Karpas-422 (cell line): ENCODE measurements at regions not wholly inside any gene's neighbourhood (a gene's known extent, or its start where the extent isn't known, plus 50 kb on each side); places are given as distances from the start of the nearest gene placed in this dataset.

Experiments
- DNase-seq: peaks from one replicate; pipeline ENCODE4 v3.0.0-alpha.2; 2015
- H2AFZ ChIP-seq: fragments of 200-600 bp; sonication (generic); 2 replicates; pipeline ENCODE4 v1.6.1; 2014; ENCODE audit warnings: antibody characterized with exemption, low read length, mixed read lengths
- H3K27ac ChIP-seq: fragments of 200-600 bp; sonication (generic); 2 replicates; pipeline ENCODE4 v1.5.1; 2014; ENCODE audit warnings: mild to moderate bottlenecking, low read length, moderate library complexity
- H3K27me3 ChIP-seq: fragments of 200-600 bp; sonication (generic); 2 replicates; pipeline ENCODE4 v1.6.1; 2014; ENCODE audit warnings: low read length, mixed read lengths
- H3K36me3 ChIP-seq: fragments of 200-600 bp; sonication (generic); 2 replicates; pipeline ENCODE4 v1.6.1; 2014; ENCODE audit warnings: low read length, mixed read lengths; ENCODE audit not compliant: insufficient read depth
- H3K4me1 ChIP-seq: fragments of 200-600 bp; sonication (generic); 2 replicates; pipeline ENCODE4 v1.6.1; 2014; ENCODE audit warnings: mild to moderate bottlenecking, low read length, mixed read lengths
- H3K4me2 ChIP-seq: fragments of 200-600 bp; sonication (generic); 2 replicates; pipeline ENCODE4 v1.6.1; 2014; ENCODE audit warnings: low read length, low read depth, mild to moderate bottlenecking; ENCODE audit not compliant: poor library complexity, severe bottlenecking
- H3K4me3 ChIP-seq: fragments of 200-600 bp; sonication (generic); 2 replicates; pipeline ENCODE4 v1.5.1; 2014; ENCODE audit warnings: mild to moderate bottlenecking, antibody characterized with exemption, low read length, mixed read lengths
- H3K79me2 ChIP-seq: fragments of 200-600 bp; sonication (generic); 2 replicates; pipeline ENCODE4 v1.6.1; 2014; ENCODE audit warnings: mild to moderate bottlenecking, low read length, mixed read lengths
- H3K9ac ChIP-seq: fragments of 200-600 bp; sonication (generic); 2 replicates; pipeline ENCODE4 v1.6.0; 2014; ENCODE audit warnings: low read length
- H3K9me2 ChIP-seq: fragments of 200-600 bp; sonication (generic), shearing (Covaris generic); replicated peaks from 2 replicates; pipeline ENCODE4 v1.6.0; 2014; ENCODE audit warnings: mild to moderate bottlenecking, low read length, moderate library complexity; ENCODE audit not compliant: insufficient read depth
- H3K9me3 ChIP-seq: fragments of 300-700, 200-600 bp; sonication (generic); 2 replicates; pipeline ENCODE4 v1.6.1; 2014; ENCODE audit warnings: low read length, mixed read lengths
- H4K20me1 ChIP-seq: fragments of 200-600 bp; sonication (generic); 2 replicates; pipeline ENCODE4 v1.6.1; 2014; ENCODE audit warnings: mild to moderate bottlenecking, antibody characterized with exemption, low read length, low read depth; ENCODE audit not compliant: insufficient read depth

DNA sequence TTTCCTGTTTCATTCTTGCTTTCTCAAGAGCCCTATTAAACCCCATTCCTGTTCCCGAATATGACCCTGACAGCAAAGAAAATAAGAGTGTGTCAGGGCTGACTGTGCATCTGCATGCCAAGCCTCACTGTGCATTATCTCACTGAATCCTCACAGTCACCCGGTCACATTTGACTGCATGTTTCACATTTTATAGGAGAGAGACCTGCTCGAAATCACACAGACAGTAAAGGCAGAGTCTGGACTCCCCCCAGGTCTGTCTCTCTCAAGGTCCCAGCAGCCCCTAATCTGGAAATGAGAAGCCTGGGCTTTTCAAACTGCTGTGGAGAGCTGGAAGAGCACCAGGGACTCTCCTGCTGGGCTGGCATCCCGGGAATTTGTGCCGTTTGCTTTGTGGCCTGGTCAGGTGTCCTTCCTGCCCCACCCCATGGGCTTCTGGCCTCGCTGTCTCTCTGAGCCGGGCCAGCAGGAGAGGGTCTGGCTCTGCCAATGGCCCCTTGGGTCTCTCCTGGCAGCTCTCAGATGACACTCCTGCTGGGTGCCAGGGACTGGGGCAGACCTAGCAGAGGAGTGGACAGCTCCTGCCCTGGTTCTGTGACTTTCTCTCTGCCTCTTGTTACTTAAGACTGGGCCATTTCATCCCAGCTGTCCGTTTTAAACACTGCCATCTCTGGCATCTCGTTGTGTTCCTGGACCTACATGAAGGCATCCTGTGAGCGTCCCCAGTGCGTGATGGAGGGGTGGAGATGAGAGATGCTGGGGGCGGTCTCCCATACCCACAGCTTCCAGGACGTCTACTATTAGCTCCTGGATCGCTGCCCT, 173.6 kb downstream of the ARHGAP12 start:
- peaks cover 7% of the 10 kb centered on the region for H3K4me1 ChIP-seq
- no peak overlapping the region for H3K4me3 ChIP-seq
- no peaks in the 10 kb centered on the region for H4K20me1 ChIP-seq
- H3K79me2 ChIP-seq = no peaks in the 10 kb centered on the region
- no peaks in the 10 kb centered on the region for H3K9me2 ChIP-seq
- no peaks in the 10 kb centered on the region for H3K27me3 ChIP-seq
- no peak overlapping the region for H2AFZ ChIP-seq
- H3K9me3 ChIP-seq = no peaks in the 10 kb centered on the region
- no peak for DNase-seq
- no peak overlapping the region for H3K9ac ChIP-seq
- no peaks in the 10 kb centered on the region for H3K36me3 ChIP-seq
- no peak overlapping the region for H3K4me2 ChIP-seq
- H3K27ac ChIP-seq = no peak overlapping the region

- Histone ChIP-seq H3K9me2 (no peaks in the 10 kb centered on the region), H3K79me2 (no peaks in the 10 kb centered on the region), H4K20me1 (no peaks in the 10 kb centered on the region), H3K4me3 (no peak overlapping the region), H3K9ac (no peak overlapping the region), H3K4me1 (no peaks in the 10 kb centered on the region), H3K36me3 (no peaks in the 10 kb centered on the region), H3K27me3 (no peaks in the 10 kb centered on the region), H3K27ac (no peak overlapping the region), H2AFZ (no peak overlapping the region), H3K9me3 (no peaks in the 10 kb centered on the region), H3K4me2 (no peak overlapping the region)
- DNase-seq = no peak
Observed at GRCh38 chr10:31753681-31754080, 174.9 kb downstream of the ARHGAP12 start.

- no peaks in the 10 kb centered on the region for H4K20me1 ChIP-seq
- no peaks in the 10 kb centered on the region for H3K36me3 ChIP-seq
- no peaks in the 10 kb centered on the region for H3K4me1 ChIP-seq
- no peak overlapping the region for H3K4me3 ChIP-seq
- no peaks in the 10 kb centered on the region for H3K9me2 ChIP-seq
- no peak overlapping the region for H3K9ac ChIP-seq
- no peaks in the 10 kb centered on the region for H3K27me3 ChIP-seq
- H3K27ac ChIP-seq = no peak overlapping the region
- DNase-seq = no peak
- no peaks in the 10 kb centered on the region for H3K79me2 ChIP-seq
- no peak overlapping the region for H2AFZ ChIP-seq
- H3K9me3 ChIP-seq = no peaks in the 10 kb centered on the region
- H3K4me2 ChIP-seq = no peak overlapping the region
Observed at GRCh38 chr10:31752170-31752569, 176.5 kb downstream of the ARHGAP12 start.

DNA sequence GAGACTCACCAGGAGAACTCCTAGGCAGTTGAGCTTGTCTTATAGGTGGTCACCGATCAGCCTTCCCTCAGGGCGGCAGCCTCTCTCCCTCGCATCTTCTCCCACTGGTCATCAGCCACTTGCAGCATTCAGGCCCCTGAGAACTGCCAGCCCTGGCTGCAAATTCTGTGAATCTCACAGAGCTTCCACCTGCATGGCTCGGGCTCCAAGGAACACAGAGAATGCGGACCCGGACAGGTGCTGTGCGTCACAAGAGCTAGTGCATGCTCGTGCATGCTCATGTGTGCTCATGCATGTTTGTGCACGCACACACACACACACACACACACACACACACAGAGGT, 176.9 kb downstream of the ARHGAP12 start:
- H3K9me3 ChIP-seq = no peaks in the 10 kb centered on the region
- H3K27ac ChIP-seq = no peak overlapping the region
- H3K4me1 ChIP-seq = no peaks in the 10 kb centered on the region
- H3K9ac ChIP-seq = no peak overlapping the region
- no peaks in the 10 kb centered on the region for H3K79me2 ChIP-seq
- no peak overlapping the region for H3K4me3 ChIP-seq
- no peak overlapping the region for H2AFZ ChIP-seq
- H3K9me2 ChIP-seq = no peaks in the 10 kb centered on the region
- H3K36me3 ChIP-seq = no peaks in the 10 kb centered on the region
- H4K20me1 ChIP-seq = no peaks in the 10 kb centered on the region
- H3K4me2 ChIP-seq = no peak overlapping the region
- H3K27me3 ChIP-seq = no peaks in the 10 kb centered on the region
- no peak for DNase-seq

DNA sequence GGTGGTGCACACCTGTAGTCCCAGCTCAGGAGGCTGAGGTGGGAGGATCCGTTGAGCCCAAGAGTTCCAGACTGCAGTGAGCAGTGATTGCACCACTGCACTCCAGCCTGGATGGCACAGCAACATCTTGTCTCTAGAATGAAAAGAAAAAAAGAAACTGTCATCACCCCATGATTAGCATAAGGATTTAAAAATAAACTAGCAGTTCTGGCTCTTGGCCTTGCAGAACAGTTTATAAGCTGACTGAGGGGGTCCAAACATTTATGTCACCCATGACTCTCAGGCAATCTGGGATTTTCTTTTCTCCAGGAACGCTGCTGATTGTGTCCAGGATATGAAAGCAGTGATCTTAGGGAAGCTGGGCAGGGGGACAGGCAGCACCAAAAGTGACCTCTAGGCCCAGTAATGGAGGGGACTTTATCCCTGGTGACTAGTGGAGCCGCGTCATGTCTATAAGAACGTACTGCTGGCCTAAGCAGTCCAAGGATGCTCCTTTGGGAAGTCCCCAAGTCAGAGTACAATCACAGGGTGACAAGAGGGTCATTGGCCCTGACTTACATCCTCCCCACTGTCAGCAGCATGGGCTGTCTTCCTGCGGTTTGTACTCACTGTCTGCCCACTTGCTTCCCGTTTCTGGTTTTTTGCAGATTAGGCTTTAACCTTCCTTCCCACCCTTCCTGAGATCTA, 177.4 kb downstream of the ARHGAP12 start:
- Histone ChIP-seq H3K36me3 (no peaks in the 10 kb centered on the region), H2AFZ (no peak overlapping the region), H3K79me2 (no peaks in the 10 kb centered on the region), H3K4me3 (no peak overlapping the region), H4K20me1 (no peaks in the 10 kb centered on the region), H3K9me3 (no peaks in the 10 kb centered on the region), H3K4me2 (no peak overlapping the region), H3K4me1 (no peaks in the 10 kb centered on the region), H3K9me2 (no peaks in the 10 kb centered on the region), H3K9ac (no peak overlapping the region), H3K27me3 (no peaks in the 10 kb centered on the region), H3K27ac (no peak overlapping the region)
- DNase-seq = no peak

DNA sequence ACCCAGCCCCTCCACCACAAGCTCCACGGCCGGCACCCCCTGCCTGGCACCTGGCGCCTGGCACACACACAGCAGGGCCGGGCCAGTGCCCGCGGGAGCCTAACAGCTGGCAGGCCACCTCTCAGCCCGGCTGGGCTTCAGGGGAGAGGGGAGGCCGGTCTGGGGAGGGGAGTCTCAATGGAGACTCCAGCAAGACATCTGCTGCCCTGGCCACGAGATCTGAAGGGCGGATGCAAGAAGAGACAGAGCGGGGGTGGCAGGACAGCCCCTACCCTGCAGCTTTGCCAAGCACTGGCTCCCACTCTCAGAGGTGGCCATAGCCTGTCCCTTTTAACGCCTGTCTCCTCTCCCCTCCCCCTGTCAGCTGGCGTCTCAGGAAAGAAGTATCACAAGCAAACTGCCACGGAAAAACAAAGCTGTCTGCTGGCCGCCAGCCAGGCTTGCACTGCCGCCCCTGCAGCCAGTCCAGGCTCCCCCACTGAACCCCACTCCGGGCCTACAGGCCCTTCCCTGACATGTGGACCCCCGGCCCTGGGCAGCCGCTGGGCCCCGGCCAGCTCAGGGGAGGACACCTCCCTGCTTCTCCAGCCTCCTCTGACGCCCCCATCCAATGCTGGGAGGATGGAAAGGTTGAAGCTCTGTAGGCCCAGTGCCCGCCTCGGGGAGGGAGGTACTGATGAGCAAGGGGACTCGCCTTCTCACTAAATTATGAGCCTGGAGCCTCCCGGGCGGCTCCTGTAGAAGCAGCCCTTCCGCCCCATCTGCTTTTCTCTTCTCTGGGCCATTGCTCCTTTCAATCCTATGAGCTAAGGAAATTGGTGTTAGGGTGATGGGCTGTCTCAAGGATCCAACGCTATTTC, 178.4 kb downstream of the ARHGAP12 start:
- no peak overlapping the region for H3K9ac ChIP-seq
- no peak overlapping the region for H3K4me3 ChIP-seq
- no peaks in the 10 kb centered on the region for H3K4me1 ChIP-seq
- no peaks in the 10 kb centered on the region for H4K20me1 ChIP-seq
- no peak for DNase-seq
- H2AFZ ChIP-seq = no peak overlapping the region
- no peaks in the 10 kb centered on the region for H3K36me3 ChIP-seq
- no peaks in the 10 kb centered on the region for H3K9me3 ChIP-seq
- H3K9me2 ChIP-seq = no peaks in the 10 kb centered on the region
- H3K4me2 ChIP-seq = no peak overlapping the region
- no peak overlapping the region for H3K27ac ChIP-seq
- H3K27me3 ChIP-seq = no peaks in the 10 kb centered on the region
- H3K79me2 ChIP-seq = no peaks in the 10 kb centered on the region

- H3K9me3 ChIP-seq = no peaks in the 10 kb centered on the region
- H3K4me1 ChIP-seq = no peaks in the 10 kb centered on the region
- H3K27me3 ChIP-seq = no peaks in the 10 kb centered on the region
- no peaks in the 10 kb centered on the region for H3K79me2 ChIP-seq
- H3K9me2 ChIP-seq = no peaks in the 10 kb centered on the region
- DNase-seq = no peak
- H3K4me2 ChIP-seq = no peak overlapping the region
- H3K9ac ChIP-seq = no peak overlapping the region
- H4K20me1 ChIP-seq = no peaks in the 10 kb centered on the region
- no peaks in the 10 kb centered on the region for H3K36me3 ChIP-seq
- no peak overlapping the region for H2AFZ ChIP-seq
- no peak overlapping the region for H3K4me3 ChIP-seq
- no peak overlapping the region for H3K27ac ChIP-seq
Observed at GRCh38 chr10:31749301-31749700, 179.3 kb downstream of the ARHGAP12 start.
